ENCODE measurements at regions not wholly inside any gene's neighbourhood (a gene's known extent, or its start where the extent isn't known, plus 50 kb on each side); places are given as distances from the start of the nearest gene placed in this dataset.

- no peak for TF ChIP-seq ZNF76 (tag by site-specific recombination; IDR thresholded peaks at IDR 0.05; ENCODE audit: borderline replicate concordance, low read depth)
- no peak for TF ChIP-seq ZNF114 (tag by site-specific recombination; IDR thresholded peaks at IDR 0.05)
- no peak for TF ChIP-seq PRDM1 (tag by site-specific recombination; IDR thresholded peaks at IDR 0.05)
- no peak for TF ChIP-seq ZNF560 (tag by site-specific recombination; IDR thresholded peaks at IDR 0.05; ENCODE audit: borderline replicate concordance)
- TF ChIP-seq ZNF398 (tag by site-specific recombination; IDR thresholded peaks at IDR 0.05) = no peak
- no peak for TF ChIP-seq ZNF658 (tag by site-specific recombination; IDR thresholded peaks at IDR 0.05)
- no peak for TF ChIP-seq ZNF350 (tag by site-specific recombination; IDR thresholded peaks at IDR 0.05)
- no peaks in the 10 kb centered on the region for H3K9me3 ChIP-seq (ENCODE audit: control insufficient read depth, insufficient read depth, low read depth, low read length)
- ChIA-PET POLR2A (no interaction called here), CTCF (no interaction called here)
- H3K36me3 ChIP-seq (ENCODE audit: control insufficient read depth in 2 of 2, insufficient read depth in 1 of 2, low read length in 2 of 2) = no peaks in the 10 kb centered on the region
- H3K4me1 ChIP-seq (ENCODE audit: control insufficient read depth, insufficient read depth, low read length) = no peaks in the 10 kb centered on the region
- no peak overlapping the region for H3K27ac ChIP-seq (ENCODE audit: extremely low read depth, low read depth, low read length)
- no peak overlapping the region for H3K4me3 ChIP-seq (ENCODE audit: low read depth, low read length)
These were observed 207.3 kb downstream of the NECTIN3 start for GRCh38 chr3:111278959-111279358.

- Histone ChIP-seq H3K36me3 (ENCODE audit: control insufficient read depth in 2 of 2, insufficient read depth in 1 of 2, low read length in 2 of 2) (no peaks in the 10 kb centered on the region), H3K4me3 (ENCODE audit: low read depth, low read length) (no peak overlapping the region), H3K9me3 (ENCODE audit: control insufficient read depth, insufficient read depth, low read depth, low read length) (no peaks in the 10 kb centered on the region), H3K4me1 (ENCODE audit: control insufficient read depth, insufficient read depth, low read length) (no peaks in the 10 kb centered on the region), H3K27ac (ENCODE audit: extremely low read depth, low read depth, low read length) (no peak overlapping the region)
- POLR2A ChIA-PET = no interaction called here
- CTCF ChIA-PET = interaction anchor here (0.5 kb wide), 1 partner anchor 56 kb away, joined by 3 read pairs; no protein-coding TSS in a partner anchor
- TF ChIP-seq ZNF658 (tag by site-specific recombination; IDR thresholded peaks at IDR 0.05) = no peak
- no peak for TF ChIP-seq ZFP41 (tag by site-specific recombination; IDR thresholded peaks at IDR 0.05; ENCODE audit: borderline replicate concordance)
- TF ChIP-seq ZNF558 (tag by site-specific recombination; IDR thresholded peaks at IDR 0.05) = no peak
- no peak for TF ChIP-seq ZNF202 (tag by site-specific recombination; IDR thresholded peaks at IDR 0.05; ENCODE audit: borderline replicate concordance)
- TF ChIP-seq GLI2 (tag by site-specific recombination; IDR thresholded peaks at IDR 0.05; ENCODE audit: borderline replicate concordance, low read depth) = no peak
- TF ChIP-seq REST (tag by site-specific recombination; IDR thresholded peaks at IDR 0.05) = no peak
- TF ChIP-seq ZNF292 (tag by site-specific recombination; IDR thresholded peaks at IDR 0.05; ENCODE audit: borderline replicate concordance, low read depth) = no peak
- TF ChIP-seq ZNF280C (tag by site-specific recombination; IDR thresholded peaks at IDR 0.05) = no peak
- TF ChIP-seq ZNF214 (tag by site-specific recombination; IDR thresholded peaks at IDR 0.05; ENCODE audit: borderline replicate concordance) = no peak
- no peak for TF ChIP-seq KLF10 (tag by site-specific recombination; IDR thresholded peaks at IDR 0.05)
- no peak for TF ChIP-seq ZNF324 (tag by site-specific recombination; IDR thresholded peaks at IDR 0.05)
- no peak for TF ChIP-seq KLF1 (tag by site-specific recombination; IDR thresholded peaks at IDR 0.05)
- TF ChIP-seq ZNF221 (tag by site-specific recombination; IDR thresholded peaks at IDR 0.05; ENCODE audit: borderline replicate concordance) = no peak
- TF ChIP-seq ZNF354C (tag by site-specific recombination; IDR thresholded peaks at IDR 0.05; ENCODE audit: borderline replicate concordance, low read depth) = no peak
- no peak for TF ChIP-seq ZBTB17 (tag by site-specific recombination; IDR thresholded peaks at IDR 0.05)
- no peak for TF ChIP-seq ZNF311 (tag by site-specific recombination; IDR thresholded peaks at IDR 0.05; ENCODE audit: borderline replicate concordance)
These were observed 210.4 kb downstream of the NECTIN3 start for GRCh38 chr3:111282024-111282423.

Data from HEK293 (cell line).